Kidney capillary endothelial cell (primary cell): ENCODE measurements at regions not wholly inside any gene's neighbourhood (a gene's known extent, or its start where the extent isn't known, plus 50 kb on each side); places are given as distances from the start of the nearest gene placed in this dataset.
"Not testable (repeated sequence)": the region's sequence is repeated elsewhere in the genome, so short reads cannot be mapped to it uniquely, and the experiment has no call there.

ENCODE experiments used
- DNase-seq: peaks from one replicate; pipeline ENCODE4 v3.0.0-alpha.2; 2018; ENCODE audit warnings: low spot score

DNA sequence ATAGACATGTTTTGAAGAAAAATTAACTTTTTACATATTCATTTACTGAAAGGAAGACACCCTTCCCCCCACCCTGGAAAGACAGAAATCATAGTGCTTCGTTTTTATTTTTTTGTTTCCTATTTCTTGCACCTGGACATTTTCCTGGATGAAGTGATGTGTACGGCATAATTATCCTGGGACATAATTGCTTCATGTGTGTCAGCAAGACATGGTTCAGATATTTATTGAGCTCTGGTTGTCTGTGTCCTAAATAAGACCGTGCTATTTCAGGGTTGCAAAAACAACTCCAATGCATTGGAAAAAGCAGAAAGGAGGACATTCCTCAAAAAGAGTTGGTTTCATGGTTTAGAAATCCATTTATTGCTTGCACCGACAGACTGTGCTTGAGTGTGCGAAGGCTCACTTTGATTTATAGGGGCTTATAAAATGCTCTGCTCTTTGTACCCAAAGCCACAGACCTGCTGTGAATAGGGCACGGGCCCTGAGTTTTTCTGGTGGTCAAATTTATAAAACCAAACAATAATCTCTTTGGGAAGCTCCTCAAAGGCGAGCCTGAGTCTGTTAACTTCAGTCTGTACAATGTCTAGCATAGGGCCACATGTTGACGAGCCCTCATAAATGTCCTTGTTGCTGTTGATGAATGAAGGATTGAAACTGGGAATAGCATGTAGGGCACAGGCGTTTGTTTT lies 179.5 kb downstream of the SOX4 start:
- DNase-seq: no peak

DNA sequence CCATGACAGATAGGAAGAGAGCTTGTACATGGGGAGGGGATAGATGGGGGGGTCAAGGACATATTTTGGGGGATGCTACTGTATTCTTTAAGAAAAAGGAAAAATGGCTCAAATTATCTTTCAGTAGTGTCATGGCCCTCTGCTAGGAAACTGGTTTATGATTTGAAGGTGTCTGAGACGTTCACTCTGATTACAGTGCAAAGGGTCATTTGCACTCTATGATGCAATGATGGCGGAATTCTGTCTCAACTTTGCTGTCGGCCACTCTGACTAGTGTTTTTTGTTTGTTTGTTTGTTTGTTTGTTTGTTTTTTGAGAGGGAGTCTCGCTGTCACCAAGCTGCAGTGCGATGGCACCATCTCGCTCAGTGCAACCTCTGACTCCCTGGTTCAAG lies 180.0 kb downstream of the SOX4 start:
- DNase-seq: no peak

DNA sequence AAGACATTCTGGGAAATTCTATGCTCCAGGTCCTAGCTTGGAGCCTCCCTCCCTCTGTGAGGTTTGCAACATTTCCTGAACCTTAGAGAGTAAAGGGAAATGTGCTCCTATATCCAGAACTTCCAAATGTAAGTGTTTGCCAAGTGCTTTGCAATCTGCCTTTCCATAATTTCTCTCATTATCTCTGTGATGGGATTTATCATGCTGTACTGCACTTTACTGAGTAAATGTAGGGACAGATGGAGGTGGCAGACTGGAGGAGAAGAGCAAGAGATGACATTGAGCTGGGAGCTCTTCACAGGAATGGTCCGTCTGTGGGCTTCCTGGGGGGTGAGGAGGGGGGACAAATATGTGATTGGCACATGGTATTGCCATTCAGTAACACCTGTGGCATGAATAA lies 184.3 kb downstream of the SOX4 start:
- DNase-seq: no peak

DNA sequence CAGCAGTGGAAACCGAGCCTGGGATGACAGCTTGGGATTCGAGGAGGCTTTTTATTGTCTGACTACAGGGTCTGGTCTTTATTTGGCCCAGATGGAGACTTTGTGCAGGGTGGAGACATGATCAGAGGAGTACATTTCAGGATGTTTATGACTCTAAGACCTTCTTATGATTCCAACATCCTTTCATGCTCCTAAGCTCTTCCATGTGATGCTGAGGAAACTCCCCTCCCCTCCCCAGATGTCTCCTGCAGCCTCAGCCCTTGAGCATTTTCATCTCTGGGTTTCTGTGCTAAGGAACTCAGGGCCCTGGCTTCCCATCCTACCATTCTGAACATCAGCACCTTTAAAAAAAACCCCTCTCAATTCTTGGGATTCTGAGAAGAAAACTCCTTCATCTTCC lies 186.6 kb downstream of the SOX4 start:
- no peak for DNase-seq

DNA sequence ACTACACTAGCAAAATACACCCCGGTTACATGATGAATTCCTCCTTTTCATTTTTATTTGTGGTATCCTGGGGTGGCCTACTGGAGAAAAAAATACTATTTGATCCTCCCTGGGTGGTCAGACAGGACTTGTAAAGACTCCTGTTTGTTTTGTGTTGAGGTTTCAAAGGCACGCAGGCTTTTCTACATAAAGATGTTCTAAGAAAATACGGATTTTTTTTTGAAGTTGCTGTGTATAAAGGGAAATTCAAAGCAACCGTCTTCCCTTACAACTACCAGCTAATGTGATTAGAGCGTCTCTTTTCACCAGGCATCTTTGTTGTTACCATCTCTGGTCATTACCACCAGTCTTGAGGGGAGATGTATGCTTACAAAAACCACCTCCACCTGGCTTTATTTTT lies 187.1 kb downstream of the SOX4 start:
- no peak for DNase-seq

DNA sequence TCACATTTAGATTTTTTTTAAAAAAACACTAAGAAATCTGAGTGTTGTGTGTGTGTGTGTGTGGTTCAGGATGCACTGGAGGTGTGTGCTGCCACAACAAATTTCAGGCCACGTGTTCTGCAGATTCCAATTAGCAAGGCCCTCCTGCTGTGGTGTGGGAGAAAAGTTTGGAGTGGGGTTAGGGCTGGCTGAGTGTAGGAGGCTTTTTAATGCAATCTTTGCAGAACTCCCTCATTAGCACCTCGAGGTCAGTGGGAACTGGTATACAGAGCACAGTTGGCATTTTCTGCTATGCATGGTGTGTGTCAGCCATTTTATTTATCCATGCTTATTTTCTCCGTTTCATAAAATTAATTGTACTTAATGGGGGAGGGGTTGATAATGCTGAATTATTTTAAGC lies 187.6 kb downstream of the SOX4 start:
- no peak for DNase-seq

DNA sequence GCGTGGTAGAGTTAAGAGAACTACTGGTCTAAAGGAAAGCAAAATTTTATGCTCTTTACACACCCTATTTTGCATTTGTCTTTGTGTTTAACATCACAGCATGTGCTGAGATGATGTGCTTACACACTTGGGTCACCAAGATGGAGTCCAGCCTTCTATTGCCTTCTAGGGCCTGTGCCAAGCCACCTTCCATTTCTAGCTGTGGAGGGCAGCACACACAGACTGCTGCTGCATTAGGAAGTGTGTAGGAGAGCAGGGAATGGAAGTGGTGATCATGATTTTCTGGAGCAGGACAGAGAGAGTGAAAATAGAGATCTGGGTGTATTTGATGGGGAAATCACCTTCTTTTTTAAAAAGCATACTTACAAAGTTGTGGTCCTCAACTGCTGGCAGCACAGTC lies 191.6 kb downstream of the SOX4 start:
- DNase-seq: no peak

DNA sequence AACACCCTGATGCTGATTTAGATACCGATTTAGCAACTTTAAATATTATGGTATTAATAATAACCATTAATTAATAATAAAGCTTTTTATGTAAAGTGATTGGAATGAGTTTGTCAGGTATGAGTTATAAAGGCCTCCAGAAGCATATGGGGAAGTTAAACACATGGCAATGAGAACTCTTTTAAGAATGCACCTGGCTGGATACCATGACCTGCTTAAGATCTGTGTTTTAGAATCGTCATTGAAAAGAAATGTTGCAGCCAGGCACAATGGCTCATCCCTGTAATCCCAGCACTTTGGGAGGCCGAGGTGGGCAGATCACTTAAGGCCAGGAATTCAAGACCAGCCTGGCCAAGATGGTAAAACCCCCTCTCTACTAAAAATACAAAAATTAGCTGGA lies 197.5 kb downstream of the SOX4 start:
- no peak for DNase-seq

DNA sequence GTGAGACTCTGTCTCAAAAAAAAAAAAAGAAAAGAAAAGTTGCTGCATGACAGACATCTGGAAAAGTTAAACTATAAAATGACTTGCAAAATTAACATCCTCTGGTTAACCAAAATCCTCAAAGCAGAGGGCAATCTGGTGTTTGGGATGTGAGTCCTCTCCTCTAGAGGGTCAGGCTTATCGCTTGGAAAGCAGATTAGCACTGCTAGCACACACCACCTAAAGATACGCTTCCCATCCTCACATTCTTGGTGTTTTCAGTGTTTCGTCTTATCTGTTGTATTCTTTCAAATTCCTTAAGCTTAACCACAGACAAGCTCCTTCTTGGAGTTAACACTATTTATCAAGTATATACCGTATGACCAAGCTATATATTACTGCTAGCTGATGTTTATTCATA lies 198.0 kb downstream of the SOX4 start:
- no peak for DNase-seq

DNA sequence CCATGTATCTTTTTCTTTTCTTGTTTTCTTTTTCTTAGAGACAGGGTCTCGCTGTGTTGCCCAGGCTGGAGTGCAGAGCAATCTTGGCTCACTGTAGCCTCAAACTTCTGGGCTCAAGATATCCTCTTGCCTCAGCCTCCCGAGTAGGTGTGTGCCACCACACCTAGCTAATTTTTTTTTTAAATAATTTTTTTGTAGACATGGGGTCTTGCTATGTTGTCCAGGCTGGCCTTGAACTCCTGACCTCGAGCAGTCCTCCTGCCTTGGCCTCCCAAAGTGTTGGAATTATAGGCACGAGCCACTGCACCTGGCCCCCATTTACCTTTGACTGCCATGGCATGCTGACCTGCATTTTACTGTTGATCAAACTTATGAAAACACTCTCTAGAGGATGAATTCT lies 198.6 kb downstream of the SOX4 start:
- no peak for DNase-seq

DNA sequence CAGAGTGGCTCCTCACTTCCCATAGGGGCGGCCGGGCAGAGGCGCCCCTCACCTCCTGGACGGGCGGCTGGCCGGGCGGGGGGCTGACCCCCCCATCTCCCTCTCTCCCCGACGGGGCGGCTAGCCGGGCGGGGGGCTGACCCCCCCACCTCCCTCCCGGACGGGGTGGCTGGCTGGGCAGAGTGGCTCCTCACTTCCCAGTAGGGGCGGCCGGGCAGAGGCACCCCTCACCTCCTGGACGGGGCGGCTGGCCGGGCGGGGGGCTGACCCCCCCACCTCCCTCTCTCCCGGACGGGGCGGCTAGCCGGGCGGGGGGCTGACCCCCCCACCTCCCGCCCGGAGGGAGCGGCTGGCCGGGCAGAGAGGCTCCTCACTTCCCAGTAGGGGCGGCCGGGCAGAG lies 203.4 kb downstream of the SOX4 start:
- not testable (repeated sequence) for DNase-seq

DNA sequence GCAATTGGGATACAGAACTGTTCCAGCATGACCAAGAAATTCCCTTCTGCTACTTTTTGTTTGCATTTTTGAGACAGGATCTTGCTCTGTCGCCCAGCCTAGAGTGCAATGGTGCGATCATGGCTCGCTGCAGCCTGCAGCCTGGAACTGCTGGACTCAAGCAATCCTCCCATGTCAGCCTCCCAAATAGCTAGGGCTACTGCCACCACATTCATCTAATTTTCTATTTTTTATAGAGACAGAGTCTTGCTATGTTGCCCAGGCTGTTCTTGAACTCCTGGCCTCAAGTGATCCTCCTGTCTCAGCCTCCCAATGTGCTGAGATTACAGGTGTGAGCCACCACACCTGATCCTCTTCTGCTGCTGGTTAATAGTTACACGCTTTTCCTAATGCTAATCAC lies 204.9 kb downstream of the SOX4 start:
- DNase-seq: no peak

DNA sequence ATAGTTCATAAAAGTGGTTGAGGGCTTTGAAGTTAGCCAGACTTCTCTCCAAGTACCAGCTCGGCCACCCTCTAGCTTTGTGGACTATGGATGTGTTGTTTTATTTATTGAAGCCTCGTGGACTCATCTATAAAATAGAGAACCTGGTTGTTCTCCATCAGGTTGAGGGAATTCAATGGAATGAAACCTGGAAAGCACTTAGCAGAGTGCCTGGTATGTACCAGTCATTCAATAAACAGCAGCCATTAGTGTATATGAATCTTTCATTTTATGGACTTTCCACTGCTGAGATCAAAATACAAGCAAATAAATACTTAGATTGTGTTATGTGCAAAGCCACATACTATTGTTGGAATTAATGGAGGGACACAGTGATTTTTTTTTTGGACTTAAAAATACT lies 206.8 kb downstream of the SOX4 start:
- no peak for DNase-seq

DNA sequence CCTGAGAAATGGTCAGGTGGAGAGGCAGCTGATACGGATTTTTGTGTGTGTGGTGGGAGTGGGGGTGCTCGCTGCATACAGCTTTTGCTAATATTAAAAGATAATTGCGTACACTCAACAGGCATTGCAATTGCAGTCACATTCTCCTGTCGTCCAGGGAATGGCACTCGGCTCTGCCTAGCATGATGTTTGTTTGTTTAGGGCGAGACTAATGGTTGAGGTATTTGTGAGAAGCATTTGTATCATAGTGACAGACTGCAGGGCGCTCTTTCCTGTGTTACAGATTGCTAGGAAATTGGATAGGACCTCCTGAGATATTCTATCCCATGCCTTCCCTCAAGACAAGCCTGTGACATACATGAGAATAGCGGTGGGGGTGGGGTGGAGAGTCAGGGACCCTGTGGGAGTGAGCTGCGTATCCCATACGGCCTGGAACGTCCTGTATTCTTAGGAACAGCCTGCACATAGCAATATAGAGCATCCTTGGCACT lies 207.4 kb downstream of the SOX4 start:
- DNase-seq: no peak

DNA sequence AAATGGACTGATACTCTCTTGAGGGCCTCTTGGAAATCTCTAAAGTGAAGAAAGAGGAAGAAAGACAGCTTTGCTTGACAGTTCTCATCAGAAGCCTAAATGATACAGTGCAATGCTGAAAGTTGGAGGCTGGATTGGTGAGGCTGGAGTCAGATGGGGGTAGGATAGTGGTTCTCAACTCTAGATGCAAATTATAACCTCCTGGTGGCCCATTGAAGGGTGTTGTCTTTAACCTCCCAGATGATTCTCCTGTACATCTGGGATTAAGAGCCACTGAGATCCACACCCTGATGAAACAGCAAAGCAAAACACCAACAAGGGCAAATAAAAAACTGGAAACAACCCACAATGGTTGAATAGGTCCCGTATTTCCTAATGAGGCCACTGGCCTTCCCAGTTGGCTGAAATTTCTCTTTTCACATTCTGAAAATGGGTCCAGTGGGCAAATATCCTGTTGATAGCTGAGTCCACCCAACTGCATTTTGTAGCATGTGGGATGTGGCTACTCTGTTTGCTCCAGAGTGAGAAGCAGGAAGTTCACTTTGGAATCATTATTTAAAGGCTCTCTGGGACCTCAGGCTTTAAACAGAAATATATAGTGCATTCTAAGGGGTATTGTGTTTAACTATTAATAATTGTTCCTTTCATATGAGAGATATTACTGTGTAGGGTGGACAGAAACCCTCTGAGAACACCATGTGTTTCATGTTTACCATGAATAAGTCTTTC lies 208.1 kb downstream of the SOX4 start:
- no peak for DNase-seq

DNA sequence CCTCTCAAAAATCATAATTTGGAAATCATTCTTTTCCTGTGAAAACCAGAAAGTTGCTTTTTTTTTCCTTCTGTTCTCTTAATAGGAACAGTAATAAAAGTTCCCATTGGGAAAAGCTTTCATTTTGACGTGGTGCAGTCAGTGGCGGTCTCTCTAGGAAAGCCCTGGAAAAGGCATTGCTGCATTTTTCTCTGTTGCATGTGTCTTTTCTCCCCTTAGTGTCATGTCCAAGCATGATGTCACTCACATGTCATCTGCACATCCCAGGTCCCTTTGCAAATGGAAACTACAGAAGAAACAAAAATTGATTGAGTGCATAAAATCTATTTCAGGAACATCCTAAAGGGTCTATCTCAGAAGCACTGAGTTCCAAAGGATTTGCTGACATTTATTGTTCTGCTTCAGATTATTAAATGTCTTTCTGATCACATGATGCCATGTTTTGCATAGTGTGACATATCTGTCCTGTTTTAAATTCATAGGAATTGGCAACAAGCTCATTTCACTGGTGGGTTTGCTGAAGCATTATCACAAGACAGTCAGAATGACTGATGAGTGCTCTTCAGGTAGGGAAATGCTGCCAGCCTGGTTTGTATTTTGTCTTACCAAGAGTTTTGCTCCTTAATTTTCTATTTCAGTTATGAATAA lies 208.7 kb downstream of the SOX4 start:
- no peak for DNase-seq

DNA sequence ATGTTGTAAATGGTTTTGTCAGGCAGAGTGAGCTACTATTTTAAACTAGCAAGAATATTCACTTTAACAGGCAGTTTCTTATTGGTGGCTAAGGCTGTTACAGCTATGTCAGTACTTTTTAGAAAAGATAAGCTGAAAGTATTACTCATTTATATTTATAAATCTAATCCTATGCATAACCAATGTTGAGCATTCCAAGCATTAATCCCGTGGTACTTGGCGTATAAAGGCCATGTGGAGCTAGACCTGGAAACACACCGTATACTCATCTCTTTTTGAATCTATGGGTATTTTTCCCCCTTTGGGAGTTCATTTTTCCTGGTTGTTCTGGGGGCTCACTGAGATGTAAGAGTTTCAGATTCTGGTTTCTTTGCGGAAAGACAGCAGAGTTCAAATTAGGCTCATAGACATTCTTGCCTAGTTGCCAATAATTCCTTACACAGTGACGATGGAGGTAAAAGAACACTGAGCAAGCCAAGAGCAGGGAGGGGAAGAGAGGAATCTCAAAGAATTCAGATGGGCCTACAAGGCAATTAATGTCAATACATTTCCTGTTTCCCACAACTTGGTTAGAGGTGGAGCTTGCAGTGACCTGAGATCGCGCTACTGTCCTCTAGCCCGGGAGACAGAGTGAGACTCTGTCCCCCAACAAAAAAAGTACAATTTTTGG lies 211.5 kb downstream of the SOX4 start:
- DNase-seq: no peak

DNA sequence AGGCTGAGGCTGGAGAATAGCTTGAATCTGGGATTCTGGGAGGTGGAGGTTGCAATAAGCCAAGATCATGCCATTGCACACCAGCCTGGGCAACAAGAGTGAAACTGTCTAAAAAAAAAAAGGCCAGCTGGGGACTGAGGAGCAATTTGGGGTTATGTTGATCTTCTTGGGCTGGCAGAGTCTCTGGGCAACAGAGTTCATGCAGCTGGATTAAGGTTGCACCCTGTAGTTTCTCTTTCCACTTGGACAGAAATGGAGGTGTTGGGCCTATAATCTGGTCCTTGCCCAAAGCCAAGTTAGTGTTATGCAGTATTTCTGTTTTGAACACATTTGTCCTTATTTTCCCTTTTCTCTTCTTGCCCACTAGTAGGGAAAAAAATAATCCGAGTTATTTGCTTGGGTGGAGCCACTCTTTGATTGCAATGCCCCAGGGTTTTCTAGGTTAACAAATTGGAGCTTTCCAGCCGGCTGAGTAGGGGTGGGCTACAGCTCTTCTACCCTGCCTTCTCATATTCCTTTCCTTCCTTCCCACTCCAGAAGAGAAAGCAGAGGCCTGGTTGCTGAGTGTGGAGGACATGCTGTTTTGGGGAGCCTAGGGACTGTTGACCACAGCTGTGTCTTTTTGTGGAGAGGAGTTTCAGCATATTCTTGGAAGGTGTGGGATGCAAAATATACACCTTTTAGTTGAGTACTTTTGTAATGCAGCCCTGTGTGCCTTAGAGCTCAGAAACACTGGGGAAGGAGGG lies 213.9 kb downstream of the SOX4 start:
- no peak for DNase-seq

DNA sequence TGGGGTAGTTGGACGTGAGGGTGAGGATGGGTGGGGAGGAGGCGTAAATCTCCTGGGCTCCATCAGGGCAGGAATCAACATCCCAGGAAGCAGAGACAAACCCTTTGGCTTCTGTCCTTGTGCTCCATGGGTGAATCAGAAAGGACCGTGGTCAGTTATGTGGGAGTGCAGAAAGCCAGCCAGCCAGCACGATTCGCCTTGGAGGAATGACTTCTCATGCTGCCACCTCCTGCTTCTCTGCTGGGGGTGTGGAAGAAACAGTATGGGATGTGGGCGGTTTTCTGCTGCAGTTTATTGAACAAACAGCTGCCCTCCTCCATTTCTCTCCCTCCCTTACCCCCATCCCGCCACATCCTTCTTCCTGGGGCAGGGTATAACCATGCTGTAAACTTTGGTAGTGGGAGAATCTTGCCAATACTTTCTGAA lies 214.5 kb downstream of the SOX4 start:
- no peak for DNase-seq

DNA sequence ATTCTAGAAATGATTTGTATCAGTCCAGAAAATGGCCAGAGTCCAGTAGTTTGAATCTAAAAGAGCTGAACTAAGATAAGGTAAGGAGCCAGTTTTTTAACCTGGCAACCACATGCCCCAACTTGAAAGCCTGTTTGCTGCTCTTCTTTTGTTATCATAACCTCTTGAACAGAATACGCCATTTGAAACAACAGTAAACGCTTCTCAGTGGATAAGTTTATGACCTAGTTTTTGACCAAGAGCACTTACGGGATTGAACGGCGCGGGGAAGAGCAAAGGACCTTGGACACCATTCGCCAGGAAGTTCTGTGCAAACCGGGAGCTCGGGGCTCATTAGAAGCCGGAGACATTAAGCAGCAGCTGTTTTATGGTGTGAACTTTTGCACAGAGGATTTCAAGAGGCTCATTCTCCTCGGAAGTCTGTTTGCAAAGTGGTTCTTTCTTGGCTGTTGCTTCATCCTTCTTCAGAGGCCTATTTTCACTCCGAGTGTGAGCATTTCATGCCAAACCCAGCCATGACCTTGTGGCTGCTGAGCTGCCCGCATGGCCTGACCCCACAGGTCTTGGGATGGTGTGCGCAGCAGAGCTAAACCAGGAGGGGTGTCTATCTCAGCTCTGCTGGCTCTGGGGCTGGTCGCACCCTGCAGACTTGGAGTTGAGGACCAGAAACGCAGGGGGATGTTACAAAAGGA lies 215.1 kb downstream of the SOX4 start:
- no peak for DNase-seq

DNA sequence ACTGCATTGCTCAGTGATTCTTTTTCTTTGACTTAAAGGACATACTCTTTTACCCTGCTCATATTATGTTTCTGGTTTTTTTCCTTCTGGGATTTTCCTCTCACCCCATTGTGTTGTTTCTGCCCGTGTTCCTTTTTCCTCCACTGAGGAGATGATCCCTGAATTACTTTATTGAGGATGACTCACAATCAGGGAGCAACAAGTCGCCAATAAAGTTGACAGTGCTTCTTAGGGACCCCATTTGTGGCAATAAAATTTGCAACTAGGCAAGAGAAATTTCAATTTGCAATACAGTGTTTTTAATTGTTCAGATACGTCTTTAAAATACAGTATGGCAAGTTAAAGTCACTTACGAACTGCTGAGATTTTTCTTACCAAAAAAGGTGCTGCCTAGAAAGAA lies 217.9 kb downstream of the SOX4 start:
- no peak for DNase-seq
